ENCODE measurements at regions not wholly inside any gene's neighbourhood (a gene's known extent, or its start where the extent isn't known, plus 50 kb on each side); places are given as distances from the start of the nearest gene placed in this dataset.

- no TSS peak for BruUV-seq (replicated peaks)
Measured at GRCh38 chr6:23377830-23378229, 748.2 kb upstream of the NRSN1 start.

GRCh38 chr6:23380465-23380864 lies 745.5 kb upstream of the NRSN1 start:
- H4K20me1 ChIP-seq (ENCODE audit: insufficient read depth): no peaks in the 10 kb centered on the region
- CTCF ChIA-PET: no interaction called here
- no peak for TF ChIP-seq EZH2 (IDR thresholded peaks at IDR 0.05; ENCODE audit: low read depth)
- TF ChIP-seq CTCF (conservative IDR thresholded peaks at IDR 0.05): no peak

More at GRCh38 chr6:23377830-23378229, 748.2 kb upstream of the NRSN1 start:
- intact Hi-C loops (cut with micrococcal nuclease; ENCODE audit: unreplicated experiment): no loop called here
- H3K4me1 ChIP-seq (replicated peaks; ENCODE audit: insufficient read depth): no peaks in the 10 kb centered on the region
- no peak overlapping the region for H3K27ac ChIP-seq
- no peak overlapping the region for H2AFZ ChIP-seq
- H3K4me2 ChIP-seq: no peak overlapping the region
- ChIA-PET POLR2A (ENCODE audit: unreplicated experiment) (no interaction called here), CTCF (no interaction called here)
- TF ChIP-seq EZH2 (IDR thresholded peaks at IDR 0.05; ENCODE audit: low read depth) (no peak), CTCF (conservative IDR thresholded peaks at IDR 0.05) (no peak)
- H4K20me1 ChIP-seq (ENCODE audit: insufficient read depth): no peaks in the 10 kb centered on the region
- H3K27me3 ChIP-seq (ENCODE audit: insufficient read depth, low read depth): no peaks in the 10 kb centered on the region
- no peaks in the 10 kb centered on the region for H3K79me2 ChIP-seq (ENCODE audit: low read depth)
- DNase-seq: no peak
- no peaks in the 10 kb centered on the region for H3K9me2 ChIP-seq (ENCODE audit: insufficient read depth)
- no peaks in the 10 kb centered on the region for H3K9me3 ChIP-seq (ENCODE audit: insufficient read depth, low read depth)
- H3F3A ChIP-seq (ENCODE audit: insufficient read depth, low read depth): no peaks in the 10 kb centered on the region
- no peaks in the 10 kb centered on the region for H3K36me3 ChIP-seq (ENCODE audit: low read depth)
- H3K4me3 ChIP-seq: no peak overlapping the region

GRCh38 chr6:23388086-23388783 lies 737.8 kb upstream of the NRSN1 start:
- H3K9me2 ChIP-seq (ENCODE audit: insufficient read depth): no peaks in the 10 kb centered on the region; the same call in 1 of the 2 replicates
- CTCF ChIA-PET: no interaction called here

More at GRCh38 chr6:23380465-23380864, 745.5 kb upstream of the NRSN1 start:
- H3K9me2 ChIP-seq (ENCODE audit: insufficient read depth): no peaks in the 10 kb centered on the region
- no TSS peak for BruUV-seq (replicated peaks)
- H3K4me1 ChIP-seq (replicated peaks; ENCODE audit: insufficient read depth): no peaks in the 10 kb centered on the region
- POLR2A ChIA-PET (ENCODE audit: unreplicated experiment): no interaction called here
- no peak overlapping the region for H3K4me2 ChIP-seq
- no peak overlapping the region for H3K27ac ChIP-seq
- no peak overlapping the region for H3K4me3 ChIP-seq
- intact Hi-C loops (cut with micrococcal nuclease; ENCODE audit: unreplicated experiment): no loop called here
- DNase-seq: no peak
- no peaks in the 10 kb centered on the region for H3K79me2 ChIP-seq (ENCODE audit: low read depth)
- H3K9me3 ChIP-seq (ENCODE audit: insufficient read depth, low read depth): no peaks in the 10 kb centered on the region
- H2AFZ ChIP-seq: no peak overlapping the region
- no peaks in the 10 kb centered on the region for H3K27me3 ChIP-seq (ENCODE audit: insufficient read depth, low read depth)
- H3F3A ChIP-seq (ENCODE audit: insufficient read depth, low read depth): no peaks in the 10 kb centered on the region
- H3K36me3 ChIP-seq (ENCODE audit: low read depth): no peaks in the 10 kb centered on the region

More at GRCh38 chr6:23388086-23388783, 737.8 kb upstream of the NRSN1 start:
- Histone ChIP-seq H3K4me3 (no peak overlapping the region), H3K36me3 (ENCODE audit: low read depth) (no peaks in the 10 kb centered on the region), H3K9me3 (ENCODE audit: insufficient read depth, low read depth) (no peaks in the 10 kb centered on the region), H3K4me2 (no peak overlapping the region), H3F3A (ENCODE audit: insufficient read depth, low read depth) (no peaks in the 10 kb centered on the region), H3K27ac (no peak overlapping the region), H3K79me2 (ENCODE audit: low read depth) (no peaks in the 10 kb centered on the region), H3K27me3 (ENCODE audit: insufficient read depth, low read depth) (no peaks in the 10 kb centered on the region), H2AFZ (no peak overlapping the region), H3K4me1 (replicated peaks; ENCODE audit: insufficient read depth) (no peaks in the 10 kb centered on the region), H4K20me1 (ENCODE audit: insufficient read depth) (no peaks in the 10 kb centered on the region)
- DNase-seq: no peak
- TF ChIP-seq EZH2 (IDR thresholded peaks at IDR 0.05; ENCODE audit: low read depth) (no peak), CTCF (conservative IDR thresholded peaks at IDR 0.05) (no peak)
- POLR2A ChIA-PET (ENCODE audit: unreplicated experiment): no interaction called here
- intact Hi-C loops (cut with micrococcal nuclease; ENCODE audit: unreplicated experiment): no loop called here
- no TSS peak for BruUV-seq (replicated peaks)
